K562 (cell line): ENCODE measurements at regions not wholly inside any gene's neighbourhood (a gene's known extent, or its start where the extent isn't known, plus 50 kb on each side); places are given as distances from the start of the nearest gene placed in this dataset.

Experiments used
- ATAC-seq: fragments of 200-7000 bp; cut with Tn5 transposase; 3 replicates; pipeline ENCODE4 v1.9.1; 2020; ENCODE audit warnings: moderate library complexity
- BruUV-seq: library from RNA; stranded (reverse); fragments of 400-500 nt; replicated peaks from 2 replicates; lab custom pipeline; 2021; lab: Mats Ljungman, UMichigan
- CTCF ChIA-PET: fragments of 300-600 bp; formaldehyde crosslinking; extraction: SDS; loops from one replicate; lab custom pipeline; 2021; ENCODE audit warnings: low intra/inter-chr PET ratio; lab: Yijun Ruan, JAX
- POLR2A ChIA-PET: fragments of 300-600, 350-650 bp; sonication (Branson Sonifier 250); formaldehyde crosslinking; extraction: SDS; loops from one replicate; lab custom pipeline; 2021; ENCODE audit warnings: antibody characterized with exemption, inconsistent platforms; lab: Yijun Ruan, JAX
- DNase-seq, 4 experiments: peaks; one replicate each; pipeline versions ENCODE4 v3.0.0 to v3.0.0-alpha.2; 2011 to 2018; ENCODE audit warnings: low spot score in 3 of 4, mixed read lengths in 3 of 4; ENCODE audit errors: extremely low read depth in 1 of 4
- FAIRE-seq: peaks from 2 replicates; lab custom pipeline; 2011; peaks lifted over from hg19 to GRCh38; lab: Jason Lieb, UNC
- H2AFZ ChIP-seq: 2 replicates; pipeline ENCODE4 v1.6.0; 2011; ENCODE audit warnings: low read depth, low read length, control low read depth, inconsistent platforms
- H3K27ac ChIP-seq: fragments of 200-600 bp; 3 replicates; pipeline ENCODE4 v1.8.0; 2011; ENCODE audit warnings: low read depth, mild to moderate bottlenecking, control low read depth, inconsistent platforms, low read length, moderate library complexity, mixed read lengths; ENCODE audit errors: extremely low read depth
- H3K27me3 ChIP-seq, 2 experiments: fragments of 300-600 bp in 1 of 2; 2 replicates in 1 of 2; 3 replicates in 1 of 2; pipeline versions ENCODE4 v1.6.0 to v1.8.0; 2011; ENCODE audit warnings: inconsistent platforms in 2 of 2, low read length in 2 of 2, mild to moderate bottlenecking in 1 of 2, mixed read lengths in 1 of 2, moderate library complexity in 1 of 2; ENCODE audit not compliant: control insufficient read depth in 2 of 2, insufficient read depth in 2 of 2
- H3K36me3 ChIP-seq: fragments of 300-600 bp; 3 replicates; pipeline ENCODE4 v1.8.0; 2011; ENCODE audit warnings: mild to moderate bottlenecking, low read length, inconsistent platforms; ENCODE audit not compliant: control insufficient read depth, insufficient read depth
- H3K4me1 ChIP-seq, 2 experiments: fragments of 200-600 bp in 1 of 2; replicated peaks in 1 of 2; 2 replicates in 1 of 2; 3 replicates in 1 of 2; pipeline versions ENCODE4 v1.5.1 to v1.8.0; 2011; ENCODE audit warnings: inconsistent platforms in 2 of 2, low read length in 2 of 2, mild to moderate bottlenecking in 1 of 2, mixed read lengths in 1 of 2, moderate library complexity in 1 of 2; ENCODE audit not compliant: control insufficient read depth in 2 of 2, insufficient read depth in 2 of 2
- H3K4me2 ChIP-seq: 2 replicates; pipeline ENCODE4 v1.6.1; 2011; ENCODE audit warnings: low read length, control low read depth, inconsistent platforms, mixed read lengths; ENCODE audit not compliant: insufficient read depth
- H3K4me3 ChIP-seq: fragments of 200-600 bp; sonication (generic), shearing (Covaris generic); 2 replicates; pipeline ENCODE4 v1.5.1; 2016; ENCODE audit warnings: control low read depth, inconsistent platforms
- H3K79me2 ChIP-seq: fragments of 200-600 bp; 3 replicates; pipeline ENCODE4 v1.8.0; 2011; ENCODE audit warnings: low read length, inconsistent platforms; ENCODE audit not compliant: control insufficient read depth, insufficient read depth
- H3K9ac ChIP-seq, 2 experiments: 2 replicates each; pipeline versions ENCODE4 v1.6.0 to v1.6.1; 2011; ENCODE audit warnings: low read depth in 2 of 2, low read length in 2 of 2, control low read depth in 1 of 2, inconsistent platforms in 1 of 2, mild to moderate bottlenecking in 1 of 2, mixed read lengths in 1 of 2; ENCODE audit not compliant: insufficient read depth in 1 of 2
- H3K9me1 ChIP-seq: one replicate; pipeline ENCODE4 v1.6.0; 2011; ENCODE audit warnings: inconsistent platforms, mild to moderate bottlenecking, low read length, moderate library complexity; ENCODE audit not compliant: control insufficient read depth, insufficient read depth
- H3K9me3 ChIP-seq: replicated peaks from 2 replicates; pipeline ENCODE4 v1.5.1; 2011; ENCODE audit warnings: low read depth, low read length, inconsistent platforms; ENCODE audit not compliant: control insufficient read depth, insufficient read depth
- H4K20me1 ChIP-seq: replicated peaks from 2 replicates; pipeline ENCODE4 v1.6.1; 2011; ENCODE audit warnings: low read length, inconsistent platforms, mixed read lengths; ENCODE audit not compliant: control insufficient read depth, insufficient read depth
- ETS2 ChIP-seq: IDR thresholded peaks from 2 replicates; pipeline ENCODE4 v1.6.1; 2016; ENCODE audit warnings: borderline replicate concordance, missing genetic modification characterization, mild to moderate bottlenecking, moderate library complexity, missing compliant biosample characterization; ENCODE audit not compliant: poor library complexity, severe bottlenecking
- MCM2 ChIP-seq: fragments of 450-650 bp; IDR thresholded peaks from 2 replicates; pipeline ENCODE4 v1.6.1; 2017; ENCODE audit warnings: low read depth, mild to moderate bottlenecking
- WGBS: fragments of 100-300 bp; shearing (Covaris generic); methylation state at CpG from one replicate; pipeline ENCODE4 v1.1.6; 2016; ENCODE audit warnings: low coverage, mixed read lengths; ENCODE audit not compliant: insufficient coverage; ENCODE audit errors: missing lambda C conversion rate; 5-methylcytosine and 5-hydroxymethylcytosine counted together
- in situ Hi-C: fragments of 300-500 bp; cut with MboI; formaldehyde crosslinking; loops from 4 replicates; pipeline ENCODE4 v1.15.0; 2018; ENCODE audit warnings: inconsistent platforms, mixed read lengths
- intact Hi-C: fragments of 100-400 bp; cut with micrococcal nuclease; formaldehyde crosslinking; loops from 2 replicates; pipeline ENCODE4 v1.14.2; 2022
- TF ChIP-seq, protein P1 (sequence below): fragments of 250-450 bp; sonication (Bioruptor Pico); IDR thresholded peaks from 2 replicates; pipeline ENCODE4 v1.4.0; 2020
- TF ChIP-seq, protein P2 (sequence below): fragments of 450-650 bp; formaldehyde crosslinking; IDR thresholded peaks from 2 replicates; pipeline ENCODE4 v1.4.0; 2022; ENCODE audit warnings: missing genetic modification characterization
- TF ChIP-seq, protein P3 (sequence below): sonication (generic); formaldehyde crosslinking; IDR thresholded peaks from 2 replicates; pipeline ENCODE4 v1.8.0; 2023; ENCODE audit warnings: missing genetic modification reagents, mild to moderate bottlenecking, borderline replicate concordance
- TF ChIP-seq, protein P4 (sequence below): fragments of 450-650 bp; IDR thresholded peaks from one replicate; pipeline ENCODE4 v1.6.1; 2018; ENCODE audit warnings: mild to moderate bottlenecking, moderate library complexity; ENCODE audit not compliant: partially characterized antibody

DNA sequence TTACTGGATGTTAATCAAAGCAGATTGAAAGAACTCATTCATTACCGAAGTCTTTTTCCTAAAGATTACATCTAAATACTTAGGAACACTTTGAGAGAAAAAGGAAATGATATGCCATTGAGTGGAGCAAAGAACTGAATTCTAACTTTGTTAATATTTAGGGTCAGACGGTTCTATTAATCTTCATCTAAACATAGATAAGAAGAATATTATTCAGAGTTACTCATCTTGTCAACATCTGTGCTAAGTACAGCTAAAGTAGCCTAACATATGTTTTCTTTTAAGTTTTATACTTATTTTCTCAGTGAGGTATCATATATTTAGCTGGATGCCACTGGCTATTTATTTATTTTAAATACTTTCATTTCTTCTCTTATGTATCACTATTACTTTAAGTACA is 1763.7 kb downstream of the EFNA5 start (continued):
- TF ChIP-seq, protein P1, sequence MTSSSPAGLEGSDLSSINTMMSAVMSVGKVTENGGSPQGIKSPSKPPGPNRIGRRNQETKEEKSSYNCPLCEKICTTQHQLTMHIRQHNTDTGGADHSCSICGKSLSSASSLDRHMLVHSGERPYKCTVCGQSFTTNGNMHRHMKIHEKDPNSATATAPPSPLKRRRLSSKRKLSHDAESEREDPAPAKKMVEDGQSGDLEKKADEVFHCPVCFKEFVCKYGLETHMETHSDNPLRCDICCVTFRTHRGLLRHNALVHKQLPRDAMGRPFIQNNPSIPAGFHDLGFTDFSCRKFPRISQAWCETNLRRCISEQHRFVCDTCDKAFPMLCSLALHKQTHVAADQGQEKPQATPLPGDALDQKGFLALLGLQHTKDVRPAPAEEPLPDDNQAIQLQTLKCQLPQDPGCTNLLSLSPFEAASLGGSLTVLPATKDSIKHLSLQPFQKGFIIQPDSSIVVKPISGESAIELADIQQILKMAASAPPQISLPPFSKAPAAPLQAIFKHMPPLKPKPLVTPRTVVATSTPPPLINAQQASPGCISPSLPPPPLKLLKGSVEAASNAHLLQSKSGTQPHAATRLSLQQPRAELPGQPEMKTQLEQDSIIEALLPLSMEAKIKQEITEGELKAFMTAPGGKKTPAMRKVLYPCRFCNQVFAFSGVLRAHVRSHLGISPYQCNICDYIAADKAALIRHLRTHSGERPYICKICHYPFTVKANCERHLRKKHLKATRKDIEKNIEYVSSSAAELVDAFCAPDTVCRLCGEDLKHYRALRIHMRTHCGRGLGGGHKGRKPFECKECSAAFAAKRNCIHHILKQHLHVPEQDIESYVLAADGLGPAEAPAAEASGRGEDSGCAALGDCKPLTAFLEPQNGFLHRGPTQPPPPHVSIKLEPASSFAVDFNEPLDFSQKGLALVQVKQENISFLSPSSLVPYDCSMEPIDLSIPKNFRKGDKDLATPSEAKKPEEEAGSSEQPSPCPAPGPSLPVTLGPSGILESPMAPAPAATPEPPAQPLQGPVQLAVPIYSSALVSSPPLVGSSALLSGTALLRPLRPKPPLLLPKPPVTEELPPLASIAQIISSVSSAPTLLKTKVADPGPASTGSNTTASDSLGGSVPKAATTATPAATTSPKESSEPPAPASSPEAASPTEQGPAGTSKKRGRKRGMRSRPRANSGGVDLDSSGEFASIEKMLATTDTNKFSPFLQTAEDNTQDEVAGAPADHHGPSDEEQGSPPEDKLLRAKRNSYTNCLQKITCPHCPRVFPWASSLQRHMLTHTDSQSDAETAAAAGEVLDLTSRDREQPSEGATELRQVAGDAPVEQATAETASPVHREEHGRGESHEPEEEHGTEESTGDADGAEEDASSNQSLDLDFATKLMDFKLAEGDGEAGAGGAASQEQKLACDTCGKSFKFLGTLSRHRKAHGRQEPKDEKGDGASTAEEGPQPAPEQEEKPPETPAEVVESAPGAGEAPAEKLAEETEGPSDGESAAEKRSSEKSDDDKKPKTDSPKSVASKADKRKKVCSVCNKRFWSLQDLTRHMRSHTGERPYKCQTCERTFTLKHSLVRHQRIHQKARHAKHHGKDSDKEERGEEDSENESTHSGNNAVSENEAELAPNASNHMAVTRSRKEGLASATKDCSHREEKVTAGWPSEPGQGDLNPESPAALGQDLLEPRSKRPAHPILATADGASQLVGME (CRISPR knock-in tag), result no peak
- TF ChIP-seq, protein P2, sequence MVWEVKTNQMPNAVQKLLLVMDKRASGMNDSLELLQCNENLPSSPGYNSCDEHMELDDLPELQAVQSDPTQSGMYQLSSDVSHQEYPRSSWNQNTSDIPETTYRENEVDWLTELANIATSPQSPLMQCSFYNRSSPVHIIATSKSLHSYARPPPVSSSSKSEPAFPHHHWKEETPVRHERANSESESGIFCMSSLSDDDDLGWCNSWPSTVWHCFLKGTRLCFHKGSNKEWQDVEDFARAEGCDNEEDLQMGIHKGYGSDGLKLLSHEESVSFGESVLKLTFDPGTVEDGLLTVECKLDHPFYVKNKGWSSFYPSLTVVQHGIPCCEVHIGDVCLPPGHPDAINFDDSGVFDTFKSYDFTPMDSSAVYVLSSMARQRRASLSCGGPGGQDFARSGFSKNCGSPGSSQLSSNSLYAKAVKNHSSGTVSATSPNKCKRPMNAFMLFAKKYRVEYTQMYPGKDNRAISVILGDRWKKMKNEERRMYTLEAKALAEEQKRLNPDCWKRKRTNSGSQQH (CRISPR knock-in tag), result no peak
- no peak for TF ChIP-seq MCM2

DNA sequence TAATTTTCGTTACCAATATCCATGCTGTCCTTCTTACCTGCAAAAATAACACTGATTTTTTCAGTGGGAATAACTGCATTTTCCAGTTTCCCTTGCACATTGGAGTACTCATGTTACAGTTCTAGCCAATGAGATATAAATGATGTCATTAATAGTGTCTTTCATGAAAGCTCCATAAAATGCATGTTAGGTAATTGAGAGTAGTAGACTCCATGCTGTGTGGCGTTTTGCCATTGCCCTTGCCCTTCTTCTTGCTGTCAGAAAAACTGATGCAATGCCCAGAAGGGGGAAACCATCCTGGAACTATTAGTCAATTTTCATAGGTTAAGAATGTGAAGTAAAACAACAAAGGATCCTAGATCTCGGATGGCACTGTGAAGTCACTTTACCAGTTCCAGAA is 1765.3 kb downstream of the EFNA5 start:
- Histone ChIP-seq H3K9ac (no peak overlapping the region), H3K27ac (no peak overlapping the region), H3K4me1 (no peaks in the 10 kb centered on the region), H3K27me3 (no peaks in the 10 kb centered on the region), H3K9me3 (no peaks in the 10 kb centered on the region), H3K4me3 (no peak overlapping the region), H2AFZ (no peak overlapping the region), H3K36me3 (no peaks in the 10 kb centered on the region), H4K20me1 (no peaks in the 10 kb centered on the region), H3K79me2 (no peaks in the 10 kb centered on the region), H3K9me1 (no peaks in the 10 kb centered on the region), H3K4me2 (no peak overlapping the region)
- ATAC-seq (no peak), DNase-seq (no peak), FAIRE-seq (no peak)
- ChIA-PET CTCF (no interaction called here), POLR2A (no interaction called here)
- BruUV-seq, result no TSS peak
- 9% methylated on average over 3 of the region's 3 CpGs for WGBS
- intact Hi-C loops (no loop called here), in situ Hi-C loops (no loop called here)
- TF ChIP-seq, protein P3, sequence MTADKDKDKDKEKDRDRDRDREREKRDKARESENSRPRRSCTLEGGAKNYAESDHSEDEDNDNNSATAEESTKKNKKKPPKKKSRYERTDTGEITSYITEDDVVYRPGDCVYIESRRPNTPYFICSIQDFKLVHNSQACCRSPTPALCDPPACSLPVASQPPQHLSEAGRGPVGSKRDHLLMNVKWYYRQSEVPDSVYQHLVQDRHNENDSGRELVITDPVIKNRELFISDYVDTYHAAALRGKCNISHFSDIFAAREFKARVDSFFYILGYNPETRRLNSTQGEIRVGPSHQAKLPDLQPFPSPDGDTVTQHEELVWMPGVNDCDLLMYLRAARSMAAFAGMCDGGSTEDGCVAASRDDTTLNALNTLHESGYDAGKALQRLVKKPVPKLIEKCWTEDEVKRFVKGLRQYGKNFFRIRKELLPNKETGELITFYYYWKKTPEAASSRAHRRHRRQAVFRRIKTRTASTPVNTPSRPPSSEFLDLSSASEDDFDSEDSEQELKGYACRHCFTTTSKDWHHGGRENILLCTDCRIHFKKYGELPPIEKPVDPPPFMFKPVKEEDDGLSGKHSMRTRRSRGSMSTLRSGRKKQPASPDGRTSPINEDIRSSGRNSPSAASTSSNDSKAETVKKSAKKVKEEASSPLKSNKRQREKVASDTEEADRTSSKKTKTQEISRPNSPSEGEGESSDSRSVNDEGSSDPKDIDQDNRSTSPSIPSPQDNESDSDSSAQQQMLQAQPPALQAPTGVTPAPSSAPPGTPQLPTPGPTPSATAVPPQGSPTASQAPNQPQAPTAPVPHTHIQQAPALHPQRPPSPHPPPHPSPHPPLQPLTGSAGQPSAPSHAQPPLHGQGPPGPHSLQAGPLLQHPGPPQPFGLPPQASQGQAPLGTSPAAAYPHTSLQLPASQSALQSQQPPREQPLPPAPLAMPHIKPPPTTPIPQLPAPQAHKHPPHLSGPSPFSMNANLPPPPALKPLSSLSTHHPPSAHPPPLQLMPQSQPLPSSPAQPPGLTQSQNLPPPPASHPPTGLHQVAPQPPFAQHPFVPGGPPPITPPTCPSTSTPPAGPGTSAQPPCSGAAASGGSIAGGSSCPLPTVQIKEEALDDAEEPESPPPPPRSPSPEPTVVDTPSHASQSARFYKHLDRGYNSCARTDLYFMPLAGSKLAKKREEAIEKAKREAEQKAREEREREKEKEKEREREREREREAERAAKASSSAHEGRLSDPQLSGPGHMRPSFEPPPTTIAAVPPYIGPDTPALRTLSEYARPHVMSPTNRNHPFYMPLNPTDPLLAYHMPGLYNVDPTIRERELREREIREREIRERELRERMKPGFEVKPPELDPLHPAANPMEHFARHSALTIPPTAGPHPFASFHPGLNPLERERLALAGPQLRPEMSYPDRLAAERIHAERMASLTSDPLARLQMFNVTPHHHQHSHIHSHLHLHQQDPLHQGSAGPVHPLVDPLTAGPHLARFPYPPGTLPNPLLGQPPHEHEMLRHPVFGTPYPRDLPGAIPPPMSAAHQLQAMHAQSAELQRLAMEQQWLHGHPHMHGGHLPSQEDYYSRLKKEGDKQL (CRISPR knock-in tag), result no peak
- no peak for TF ChIP-seq ETS2 (tag)
- TF ChIP-seq, protein P4, sequence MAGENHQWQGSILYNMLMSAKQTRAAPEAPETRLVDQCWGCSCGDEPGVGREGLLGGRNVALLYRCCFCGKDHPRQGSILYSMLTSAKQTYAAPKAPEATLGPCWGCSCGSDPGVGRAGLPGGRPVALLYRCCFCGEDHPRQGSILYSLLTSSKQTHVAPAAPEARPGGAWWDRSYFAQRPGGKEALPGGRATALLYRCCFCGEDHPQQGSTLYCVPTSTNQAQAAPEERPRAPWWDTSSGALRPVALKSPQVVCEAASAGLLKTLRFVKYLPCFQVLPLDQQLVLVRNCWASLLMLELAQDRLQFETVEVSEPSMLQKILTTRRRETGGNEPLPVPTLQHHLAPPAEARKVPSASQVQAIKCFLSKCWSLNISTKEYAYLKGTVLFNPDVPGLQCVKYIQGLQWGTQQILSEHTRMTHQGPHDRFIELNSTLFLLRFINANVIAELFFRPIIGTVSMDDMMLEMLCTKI, result no peak
